ENCODE measurements at regions not wholly inside any gene's neighbourhood (a gene's known extent, or its start where the extent isn't known, plus 50 kb on each side); places are given as distances from the start of the nearest gene placed in this dataset.

- TF ChIP-seq CTCF (IDR thresholded peaks at IDR 0.05): no peak
- TF ChIP-seq POLR2A (IDR thresholded peaks at IDR 0.05): no peak
Measured at GRCh38 chr9:13857521-13857920, 456.4 kb downstream of the NFIB start.

Data from thyroid gland (tissue), 4 donors.